ENCODE measurements at regions not wholly inside any gene's neighbourhood (a gene's known extent, or its start where the extent isn't known, plus 50 kb on each side); places are given as distances from the start of the nearest gene placed in this dataset.

DNA sequence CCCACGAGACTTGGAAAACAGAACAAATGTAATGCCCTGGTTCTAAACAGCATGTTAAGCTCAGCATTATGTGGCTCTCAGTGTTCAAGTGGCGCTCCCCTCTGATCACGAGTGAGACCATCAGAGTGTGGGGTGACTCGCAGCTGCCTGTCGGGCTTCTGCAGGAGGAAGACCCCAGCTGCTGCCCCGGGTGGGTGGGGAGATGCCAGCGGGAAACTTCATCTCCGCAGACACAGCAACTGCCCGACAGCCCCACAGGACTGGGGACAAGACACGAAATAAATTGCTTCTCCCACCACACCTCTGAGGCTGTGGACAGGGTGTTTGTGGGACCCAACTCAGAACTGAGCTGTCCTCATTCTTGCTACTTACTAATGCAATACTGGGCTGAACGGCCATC lies 126.3 kb upstream of the KIF5B start:
- TF ChIP-seq, protein P1, sequence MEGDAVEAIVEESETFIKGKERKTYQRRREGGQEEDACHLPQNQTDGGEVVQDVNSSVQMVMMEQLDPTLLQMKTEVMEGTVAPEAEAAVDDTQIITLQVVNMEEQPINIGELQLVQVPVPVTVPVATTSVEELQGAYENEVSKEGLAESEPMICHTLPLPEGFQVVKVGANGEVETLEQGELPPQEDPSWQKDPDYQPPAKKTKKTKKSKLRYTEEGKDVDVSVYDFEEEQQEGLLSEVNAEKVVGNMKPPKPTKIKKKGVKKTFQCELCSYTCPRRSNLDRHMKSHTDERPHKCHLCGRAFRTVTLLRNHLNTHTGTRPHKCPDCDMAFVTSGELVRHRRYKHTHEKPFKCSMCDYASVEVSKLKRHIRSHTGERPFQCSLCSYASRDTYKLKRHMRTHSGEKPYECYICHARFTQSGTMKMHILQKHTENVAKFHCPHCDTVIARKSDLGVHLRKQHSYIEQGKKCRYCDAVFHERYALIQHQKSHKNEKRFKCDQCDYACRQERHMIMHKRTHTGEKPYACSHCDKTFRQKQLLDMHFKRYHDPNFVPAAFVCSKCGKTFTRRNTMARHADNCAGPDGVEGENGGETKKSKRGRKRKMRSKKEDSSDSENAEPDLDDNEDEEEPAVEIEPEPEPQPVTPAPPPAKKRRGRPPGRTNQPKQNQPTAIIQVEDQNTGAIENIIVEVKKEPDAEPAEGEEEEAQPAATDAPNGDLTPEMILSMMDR (optimal IDR thresholded peaks at IDR 0.05 in 1 of 3, IDR thresholded peaks at IDR 0.05 in 1 of 3, conservative IDR thresholded peaks at IDR 0.05 in 1 of 3; ENCODE audit: extremely low read depth in 1 of 3, insufficient read depth in 2 of 3, low read length in 3 of 3) = no peak
- no peak for TF ChIP-seq EZH2 (IDR thresholded peaks at IDR 0.05; ENCODE audit: low read length)
